MV-4-11 (cell line): ENCODE measurements at regions not wholly inside any gene's neighbourhood (a gene's known extent, or its start where the extent isn't known, plus 50 kb on each side); places are given as distances from the start of the nearest gene placed in this dataset.
A peak's percentile ranks its signal among the peaks of the same experiment; 100 is the strongest.
"Not testable (repeated sequence)": the region's sequence is repeated elsewhere in the genome, so short reads cannot be mapped to it uniquely, and the experiment has no call there.

Source experiments
- DNase-seq: peaks from one replicate; lab custom pipeline; 2025; lab: John Stamatoyannopoulos, UW

DNA sequence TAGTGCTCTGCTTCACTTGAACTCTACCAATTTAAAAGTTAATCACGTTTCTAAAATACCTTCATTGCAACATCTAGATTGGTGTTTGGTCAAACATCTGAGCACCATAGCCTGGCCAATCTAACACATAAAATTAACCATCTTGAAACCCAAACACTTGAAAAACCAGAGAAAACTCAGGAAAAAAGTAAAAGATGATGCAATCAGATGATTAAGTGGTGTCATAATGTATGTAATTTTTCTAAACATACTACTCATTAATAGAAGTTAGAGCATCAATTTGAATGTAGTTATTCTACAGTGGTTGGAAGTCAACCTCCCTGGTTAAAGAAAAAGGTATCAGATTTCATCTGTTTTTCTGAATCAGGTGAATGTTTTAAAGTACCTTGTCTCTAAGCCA lies 228.6 kb upstream of the ID4 start:
- DNase-seq = no peak

DNA sequence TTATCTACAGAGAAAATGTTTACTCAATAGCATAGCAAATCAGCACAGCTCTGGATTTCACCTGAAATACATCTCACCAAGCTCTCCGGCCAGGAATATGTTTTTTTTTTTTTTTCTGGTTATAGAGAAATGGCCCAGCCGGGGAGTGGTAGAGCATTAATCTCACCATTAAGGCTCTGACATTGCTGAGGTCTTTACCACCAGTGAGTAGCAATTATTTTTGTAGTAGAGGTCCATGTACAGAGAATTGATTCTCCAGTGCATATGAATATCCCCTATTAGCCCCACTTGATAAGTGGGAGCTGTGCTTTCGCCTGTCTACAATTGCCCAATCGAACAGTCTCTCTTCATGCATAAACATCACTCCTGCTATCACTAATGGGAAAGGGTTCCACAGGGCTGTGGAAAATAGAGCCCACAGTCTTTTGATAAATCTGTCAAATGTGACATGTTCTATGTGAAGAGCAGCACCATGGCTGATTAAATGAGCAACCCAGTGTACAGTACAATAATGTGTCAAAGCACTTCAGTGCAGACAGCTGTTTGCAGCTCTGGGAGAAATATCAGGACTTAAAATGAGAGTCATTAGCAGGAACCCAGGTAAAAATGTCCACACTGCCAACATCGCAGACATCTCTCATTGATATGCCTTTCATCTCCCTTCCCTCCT lies 227.1 kb upstream of the ID4 start:
- no peak for DNase-seq

DNA sequence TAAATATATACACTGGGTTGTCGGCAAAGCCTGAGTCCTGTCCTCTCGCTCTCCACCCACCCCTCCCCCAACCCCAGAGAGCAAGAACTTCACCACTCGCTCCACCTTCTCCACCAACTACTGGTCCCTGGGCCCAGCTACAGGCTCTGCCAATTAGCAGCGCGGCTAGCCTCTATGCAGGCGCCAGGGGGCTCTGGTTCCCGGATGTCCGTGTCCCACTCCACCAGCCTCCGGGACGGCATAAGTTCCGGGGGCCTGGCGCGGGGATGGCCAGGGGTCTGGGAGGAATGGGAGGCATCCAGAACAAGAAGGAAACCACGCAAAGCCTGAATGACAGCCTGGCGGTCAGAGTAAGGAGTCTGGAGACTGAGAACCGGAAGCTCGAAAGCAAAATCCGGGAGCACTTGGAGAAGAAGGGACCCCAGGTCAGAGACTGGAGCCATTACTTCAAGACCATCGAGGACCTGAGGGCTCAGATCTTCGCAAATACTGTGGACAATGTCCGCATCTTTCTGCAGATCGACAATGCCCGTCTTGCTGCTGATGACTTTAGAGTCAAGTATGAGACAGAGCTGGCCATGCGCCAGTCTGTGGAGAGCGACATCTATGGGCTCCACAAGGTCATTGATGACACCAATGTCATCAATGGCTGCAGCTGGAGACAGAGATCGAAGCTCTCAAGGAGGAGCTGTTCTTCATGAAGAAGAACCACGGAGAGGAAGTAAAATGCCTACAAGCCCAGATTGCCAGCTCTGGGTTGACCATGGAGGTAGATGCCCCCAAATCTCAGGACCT lies 224.3 kb upstream of the ID4 start:
- DNase-seq = not testable (repeated sequence)

DNA sequence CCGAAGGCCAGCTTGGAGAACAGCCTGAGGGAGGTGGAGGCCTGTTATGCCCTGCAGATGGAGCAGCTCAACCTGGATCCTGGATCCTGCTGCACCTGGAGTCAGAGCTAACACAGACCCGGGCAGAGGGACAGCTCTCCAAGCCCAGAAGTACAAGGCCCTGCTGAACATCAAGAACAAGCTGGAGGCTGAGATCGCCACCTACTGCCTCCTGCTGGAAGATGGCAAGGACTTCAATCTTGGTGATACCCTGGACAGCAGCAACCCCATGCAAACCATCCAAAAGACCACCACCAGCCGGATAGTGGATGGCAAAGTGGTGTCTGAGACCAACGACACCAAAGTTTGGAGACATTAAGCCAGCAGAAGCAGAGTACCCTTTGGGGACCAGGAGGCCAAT lies 223.5 kb upstream of the ID4 start:
- no peak for DNase-seq

DNA sequence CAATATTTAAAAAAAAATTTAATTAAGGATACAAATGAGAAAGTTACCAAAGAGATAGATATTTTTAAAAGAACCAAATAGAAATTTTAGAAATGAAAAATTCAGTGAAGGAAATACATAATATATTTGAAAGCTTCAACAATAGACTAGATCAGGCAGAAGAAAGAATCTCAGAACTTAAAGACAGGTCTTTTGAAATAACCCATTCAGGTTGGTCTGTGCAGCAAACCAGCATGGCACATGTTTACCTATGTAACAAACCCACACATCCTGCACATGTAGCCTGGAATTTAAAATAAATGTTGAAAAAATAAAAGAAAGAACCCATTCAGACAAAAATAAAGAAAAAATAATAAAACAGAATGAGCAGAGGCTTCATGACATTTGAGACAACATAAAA lies 221.1 kb upstream of the ID4 start:
- DNase-seq = no peak

DNA sequence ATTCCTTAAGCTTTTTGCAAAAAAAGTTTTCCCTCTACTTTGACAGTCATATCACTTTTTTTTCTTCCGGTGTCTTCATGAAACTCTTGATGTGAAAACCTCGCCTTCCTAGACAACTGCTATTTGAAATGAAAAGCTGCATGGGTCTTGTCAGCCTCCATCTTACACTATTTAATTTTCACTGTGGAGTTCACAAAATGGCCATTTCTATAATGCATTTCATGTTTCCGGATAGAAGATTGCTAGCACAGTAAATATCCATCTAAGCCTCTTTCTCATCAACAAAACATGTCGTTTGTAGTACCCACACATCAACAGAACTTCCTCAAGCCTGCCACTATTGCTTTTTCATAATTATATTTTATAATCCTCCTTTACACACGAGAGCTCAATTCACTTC lies 204.9 kb upstream of the ID4 start:
- DNase-seq = no peak

DNA sequence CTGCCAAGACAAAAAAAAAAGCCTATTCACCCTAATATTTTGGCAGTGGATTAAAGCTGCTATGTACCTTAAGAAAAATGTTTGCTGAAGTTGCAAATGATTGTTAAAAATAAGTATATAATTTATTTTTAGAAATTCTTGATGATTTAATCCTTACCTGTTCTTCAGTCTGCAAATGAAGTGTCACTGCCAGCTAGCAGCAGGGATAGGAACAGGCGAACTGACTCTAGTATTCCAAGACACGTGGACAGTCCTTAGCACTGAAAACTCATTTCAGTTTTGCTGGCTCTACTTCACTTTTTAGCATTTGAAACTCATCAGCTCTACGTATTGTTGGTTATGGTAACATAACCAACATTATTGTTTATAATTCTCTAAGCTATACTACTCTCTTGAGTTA lies 204.4 kb upstream of the ID4 start:
- no peak for DNase-seq

DNA sequence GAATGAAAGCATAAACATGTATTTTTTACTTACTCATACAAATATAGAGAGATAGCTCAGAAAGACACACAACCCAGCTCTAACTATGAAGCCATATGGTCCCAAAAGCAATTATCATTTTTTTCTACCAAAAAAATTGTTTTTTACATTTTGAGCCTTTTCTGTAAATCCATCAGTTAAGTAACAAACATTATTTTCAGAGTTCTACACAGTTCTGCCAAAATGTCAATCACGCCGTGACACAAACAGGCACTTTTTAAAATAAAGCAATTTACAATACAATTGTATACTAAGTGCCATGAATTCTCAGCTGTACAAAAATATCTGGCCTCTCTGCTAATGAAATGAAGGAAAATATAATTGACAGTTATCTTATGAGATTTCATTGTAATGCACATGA lies 201.4 kb upstream of the ID4 start:
- DNase-seq = no peak

DNA sequence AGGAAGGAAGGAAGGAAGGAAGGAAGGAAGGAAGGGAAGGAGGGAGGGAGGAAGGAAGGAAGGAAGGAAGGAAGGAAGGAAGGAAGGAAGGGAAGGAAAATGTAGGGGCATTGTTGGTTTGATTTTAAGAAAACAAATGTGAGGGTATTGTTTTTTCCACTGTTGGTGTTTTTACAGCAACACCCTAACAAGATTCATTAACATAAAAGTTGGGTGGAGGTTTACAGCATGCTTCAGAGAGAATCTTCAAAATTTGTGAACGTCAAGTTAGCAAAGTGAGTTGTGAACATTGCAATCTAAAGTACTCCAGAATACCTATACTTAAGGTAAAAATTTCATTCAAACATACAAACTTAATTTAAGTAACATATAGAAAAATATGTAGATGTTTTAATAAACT lies 200.2 kb upstream of the ID4 start:
- no peak for DNase-seq

DNA sequence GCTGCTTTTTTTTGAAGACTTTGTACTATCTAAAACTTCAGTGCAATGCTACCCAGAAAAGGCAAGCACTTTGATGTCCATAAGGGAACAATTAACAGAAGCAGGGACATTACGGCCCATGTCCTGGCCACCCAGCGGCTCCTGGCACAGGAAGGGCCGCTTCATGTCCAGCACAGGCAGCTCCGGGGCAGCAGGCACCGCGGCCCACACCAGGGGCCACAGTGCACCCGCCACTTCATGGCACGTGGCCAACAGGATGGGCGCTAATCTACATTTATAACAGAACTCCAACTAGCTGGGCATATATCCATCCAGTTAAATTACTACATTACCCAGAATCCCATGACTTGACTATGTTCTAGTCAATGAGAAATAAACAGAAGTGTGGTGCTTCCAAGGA lies 198.2 kb upstream of the ID4 start:
- DNase-seq = no peak

DNA sequence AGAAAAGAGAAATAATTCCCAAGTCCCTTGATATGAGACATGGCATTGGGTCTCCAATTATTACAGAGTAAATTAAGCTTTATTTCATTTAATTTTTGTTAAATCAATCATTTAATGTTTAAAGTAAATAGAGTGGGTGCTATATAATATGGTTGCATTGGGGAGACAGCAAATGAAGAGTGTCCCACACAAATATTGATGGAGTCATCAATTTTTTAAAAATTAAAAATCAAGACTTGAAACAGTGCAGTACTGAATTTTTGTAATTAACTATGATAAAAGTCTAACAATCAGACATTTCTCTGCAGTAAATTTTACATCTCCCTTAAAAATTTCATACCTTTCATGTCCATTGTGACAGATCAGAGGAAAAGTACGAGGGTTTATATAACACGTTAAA lies 193.9 kb upstream of the ID4 start:
- DNase-seq = no peak

DNA sequence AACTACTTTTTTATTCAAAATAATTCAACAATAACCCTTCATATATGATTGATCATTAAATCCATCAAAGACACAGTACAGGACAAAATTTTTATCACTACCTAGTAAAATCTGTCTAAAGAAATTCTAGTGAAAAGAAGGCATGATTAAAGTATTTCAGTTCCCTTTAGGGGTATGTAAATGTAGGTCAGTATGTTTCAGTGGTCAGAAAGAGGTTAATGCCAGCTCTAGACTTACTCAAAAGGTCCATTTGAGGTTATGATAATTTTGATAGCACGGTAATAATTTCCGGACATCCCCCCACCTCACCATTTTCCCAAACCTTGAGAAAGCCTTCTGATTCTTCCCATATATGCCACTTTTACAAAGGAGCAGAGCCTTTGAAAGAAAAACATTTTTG lies 193.5 kb upstream of the ID4 start:
- no peak for DNase-seq

DNA sequence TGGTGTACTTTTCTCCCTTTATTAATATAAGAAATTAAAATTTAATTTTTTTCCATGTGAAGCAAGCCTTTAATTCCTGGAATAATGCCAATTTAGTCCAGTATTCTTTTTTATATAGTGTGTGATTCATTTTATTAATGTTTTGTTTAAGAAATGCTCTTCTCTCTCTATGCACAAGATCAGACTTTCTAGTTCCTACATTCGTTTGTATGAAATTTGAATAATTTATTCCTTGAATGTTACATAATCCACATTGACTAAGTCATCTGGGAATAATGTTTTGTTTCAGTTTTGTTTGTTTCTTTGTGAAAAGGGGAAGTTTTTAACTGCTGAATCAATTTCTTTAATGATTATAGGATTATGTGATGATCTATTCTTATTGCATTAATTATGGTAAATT lies 181.4 kb upstream of the ID4 start:
- DNase-seq = peak; percentile 1

DNA sequence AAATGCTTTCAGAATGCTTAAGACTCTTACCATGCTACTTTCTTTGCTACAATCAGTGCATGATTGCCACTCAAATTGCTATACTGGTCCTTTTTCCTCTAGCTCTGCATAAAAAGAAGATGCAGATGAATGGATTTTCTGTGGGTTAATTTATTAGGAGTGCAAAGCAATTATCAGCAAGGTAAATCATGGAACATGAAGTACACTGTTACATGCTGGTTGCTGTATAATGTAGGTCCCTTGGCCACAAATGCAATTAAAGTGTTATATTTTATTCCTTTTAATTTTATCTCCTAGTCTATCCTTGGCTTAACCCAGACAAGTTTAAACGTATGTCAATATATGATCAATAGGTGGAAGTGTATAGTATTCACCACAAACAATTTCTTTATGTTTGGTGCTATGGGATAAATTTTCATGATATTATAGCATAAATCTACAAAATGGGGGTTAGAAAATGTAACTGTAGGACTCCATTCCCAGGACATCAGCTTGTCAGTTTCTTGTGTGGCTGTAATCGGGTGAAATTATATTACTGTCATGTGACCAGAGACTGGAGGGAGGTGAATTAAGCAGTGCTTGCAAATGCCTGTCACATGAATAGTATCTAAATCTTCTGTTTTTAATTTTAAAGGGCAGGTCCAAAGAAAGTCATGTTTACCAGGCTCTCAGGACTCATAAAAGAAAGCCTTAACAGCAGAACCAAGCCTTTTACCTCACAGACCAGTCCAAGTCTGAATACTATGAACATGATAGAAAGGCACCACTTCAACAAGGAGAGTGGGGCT lies 176.9 kb upstream of the ID4 start:
- DNase-seq = no peak

DNA sequence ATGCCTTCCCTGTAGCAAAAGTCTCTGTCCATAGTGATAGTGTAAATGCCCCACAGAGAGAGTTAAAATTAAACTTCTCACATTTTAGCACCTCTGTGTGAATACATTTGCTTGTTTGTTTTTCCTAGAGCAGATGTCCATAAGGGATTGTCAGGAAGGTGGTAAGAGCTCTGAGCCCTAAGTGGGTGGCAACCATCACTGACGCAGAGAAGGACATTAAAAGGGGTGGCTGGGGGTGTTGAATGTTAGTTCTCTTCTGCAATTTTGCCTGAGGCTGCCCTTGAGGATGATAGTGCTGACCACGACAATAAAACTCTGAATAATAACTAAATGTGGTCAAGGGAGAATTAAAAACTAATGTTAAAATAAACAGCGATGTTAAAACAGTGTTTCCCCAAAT lies 174.3 kb upstream of the ID4 start:
- DNase-seq = no peak

DNA sequence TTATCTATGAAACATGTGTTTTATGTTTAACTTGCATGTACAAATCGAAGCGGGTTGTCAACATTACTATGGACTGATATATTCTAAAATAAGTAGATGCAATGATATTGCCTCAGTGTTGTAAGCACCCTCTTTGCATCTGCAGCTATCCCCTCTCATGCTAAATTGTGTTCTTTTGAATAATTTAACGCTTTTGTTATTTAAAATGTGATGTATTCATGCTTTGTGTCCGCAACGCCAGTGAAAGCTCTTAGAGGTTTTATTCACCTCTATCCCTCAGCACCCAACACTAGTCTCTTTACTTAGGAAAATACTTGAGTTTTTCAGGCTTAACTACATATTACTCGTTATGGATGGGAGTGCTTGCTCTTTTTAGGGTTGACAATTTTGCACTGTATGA lies 173.7 kb upstream of the ID4 start:
- DNase-seq = no peak

DNA sequence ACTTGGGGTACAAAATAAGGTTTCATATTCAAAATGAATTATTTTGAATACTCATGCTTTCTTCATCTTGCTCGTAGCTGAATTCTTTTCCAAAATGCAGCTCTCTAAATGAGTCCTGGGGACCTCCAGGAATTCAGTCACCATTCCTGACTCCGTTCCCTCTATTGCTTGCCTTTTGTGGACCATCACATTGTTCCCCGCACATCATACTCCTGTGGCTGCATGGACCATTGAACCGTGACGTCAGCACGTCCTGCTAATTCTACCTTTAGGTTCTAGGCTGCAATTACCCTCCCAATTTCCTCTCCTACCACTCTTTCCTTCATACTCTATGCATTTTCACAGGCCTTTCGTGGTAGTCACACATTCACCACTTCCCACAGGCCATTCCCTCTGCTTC lies 173.1 kb upstream of the ID4 start:
- DNase-seq = no peak

DNA sequence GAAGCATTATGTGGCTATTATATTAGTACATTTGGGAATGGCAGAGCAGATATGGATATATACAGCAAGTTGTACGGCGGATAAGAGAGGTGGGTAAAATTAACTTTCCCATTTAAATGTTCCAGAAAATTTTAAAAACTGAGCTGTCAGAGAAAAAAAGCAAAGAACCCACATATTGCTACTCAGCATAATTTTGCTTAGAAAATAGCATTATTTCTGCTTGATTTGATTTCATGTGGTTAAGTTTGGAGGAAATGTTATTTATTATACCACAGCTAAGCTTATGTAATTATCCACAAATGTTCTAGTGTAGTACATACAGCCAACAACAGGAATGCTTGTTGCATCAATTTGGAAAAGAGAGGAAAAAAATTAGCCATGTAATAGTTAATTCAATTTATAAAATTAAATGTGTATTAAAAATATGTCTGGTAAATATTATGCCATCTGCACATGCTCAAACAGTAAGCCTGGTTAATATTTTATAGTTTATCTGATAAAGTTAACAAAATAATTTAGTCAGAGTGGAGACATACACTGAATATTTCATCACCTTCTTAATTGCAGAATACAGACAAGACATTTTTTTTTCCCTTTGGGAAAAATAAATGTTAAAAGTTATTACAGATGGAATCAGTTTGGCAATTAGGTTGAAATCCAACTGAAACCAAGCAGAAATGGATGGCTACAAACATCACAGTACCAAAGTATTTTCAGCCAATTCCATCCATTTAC lies 172.1 kb upstream of the ID4 start:
- no peak for DNase-seq

DNA sequence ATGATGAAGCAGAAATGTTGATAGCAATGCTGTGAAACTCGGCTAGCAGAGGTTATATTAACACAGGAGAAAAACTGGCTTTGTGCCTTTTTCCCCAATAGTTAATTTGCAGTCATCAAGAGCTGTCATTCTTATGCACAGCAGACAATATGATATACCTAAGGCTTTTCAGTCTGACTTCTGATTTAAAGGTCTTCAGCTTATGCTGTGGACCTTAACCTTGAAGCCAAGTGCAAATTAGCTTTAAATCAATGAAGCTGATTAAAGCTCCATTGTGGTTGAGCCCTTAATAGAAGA lies 171.6 kb upstream of the ID4 start:
- no peak for DNase-seq

DNA sequence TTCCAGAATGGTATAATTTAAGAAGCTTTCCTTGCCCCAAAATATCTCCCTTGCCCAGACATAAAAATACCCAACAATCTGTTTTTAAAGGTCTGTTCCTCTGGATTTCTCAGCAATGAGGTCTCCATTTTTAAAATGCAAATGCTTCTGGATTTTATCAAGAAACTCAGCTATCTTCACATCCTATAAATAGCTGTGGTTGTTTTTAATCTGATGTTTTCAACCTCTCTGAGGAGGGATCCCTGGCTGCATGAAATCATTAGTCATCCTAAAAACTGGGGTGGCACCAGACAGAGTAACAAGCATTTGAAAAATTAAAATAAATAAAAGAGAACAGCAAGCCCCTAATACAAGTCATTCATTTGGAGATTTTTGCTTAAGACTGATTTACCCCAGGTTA lies 168.5 kb upstream of the ID4 start:
- no peak for DNase-seq

DNA sequence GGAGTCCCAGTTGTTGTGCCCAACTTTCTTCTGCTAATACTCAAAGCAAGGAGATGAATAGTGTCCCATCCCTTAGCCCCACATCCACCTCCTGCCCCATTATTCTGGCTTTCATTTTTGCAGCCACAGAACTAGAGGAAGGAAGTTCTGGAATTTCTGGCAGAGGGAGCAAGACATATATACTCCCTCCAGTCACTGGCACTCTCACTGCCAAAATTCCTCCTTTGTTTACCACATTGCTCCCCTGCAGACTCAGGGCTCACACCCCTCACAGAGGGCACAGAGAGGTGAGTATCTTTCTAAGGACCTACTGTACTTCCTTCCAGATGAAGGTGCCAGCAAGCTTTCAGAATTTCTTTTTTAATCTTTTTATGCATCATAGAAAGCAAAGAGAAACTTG lies 168.0 kb upstream of the ID4 start:
- DNase-seq = no peak

DNA sequence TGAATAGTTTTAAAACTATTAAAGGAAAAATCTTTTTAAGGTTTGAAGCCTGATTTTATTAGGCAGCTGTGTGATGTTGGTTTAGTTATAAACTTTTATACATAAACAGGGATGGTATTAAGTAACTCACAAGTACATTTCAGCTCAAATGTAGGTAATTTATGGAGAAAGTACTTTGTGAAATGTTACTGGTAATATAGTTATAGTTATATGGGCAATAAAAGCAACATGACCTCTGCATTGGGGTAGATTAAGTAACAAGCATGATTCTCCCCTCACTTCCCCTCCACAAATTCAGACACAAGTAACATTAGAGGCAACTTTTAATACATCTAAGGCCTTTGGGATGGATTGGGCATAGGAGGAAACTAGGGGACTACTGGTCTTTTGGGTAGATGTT lies 154.3 kb upstream of the ID4 start:
- no peak for DNase-seq
